Upper lobe of left lung (tissue), 4 donors: ENCODE measurements at regions not wholly inside any gene's neighbourhood (a gene's known extent, or its start where the extent isn't known, plus 50 kb on each side); places are given as distances from the start of the nearest gene placed in this dataset.

ENCODE experiments used
- EP300 ChIP-seq, 4 donors: sonication (generic); formaldehyde crosslinking; IDR thresholded peaks; one replicate each; pipeline ENCODE4 v1.5.1; 2017; ENCODE audit warnings: antibody characterized with exemption in 4 of 4, control low read depth in 2 of 4
- POLR2A ChIP-seq, 4 donors: fragments of 450-650 bp; IDR thresholded peaks; one replicate each; pipeline ENCODE4 v1.5.1; 2016 to 2017; ENCODE audit warnings: antibody characterized with exemption in 4 of 4, mild to moderate bottlenecking in 2 of 4
- POLR2AphosphoS5 ChIP-seq, 2 donors: sonication (generic); formaldehyde crosslinking; IDR thresholded peaks; one replicate each; pipeline ENCODE4 v1.5.1; 2017; ENCODE audit warnings: antibody characterized with exemption in 2 of 2
- TF ChIP-seq, protein P1 (sequence below), 6 experiments: fragments of 450-650 bp in 4 of 6; fragments of 200-600 bp in 2 of 6; sonication (generic) in 2 of 6; IDR thresholded peaks; one replicate each; pipeline ENCODE4 v1.5.1; 2016 to 2019; ENCODE audit warnings: antibody characterized with exemption in 6 of 6

GRCh38 chrX:139170526-139171173 is 359.9 kb upstream of the F9 start:
- TF ChIP-seq, protein P1, sequence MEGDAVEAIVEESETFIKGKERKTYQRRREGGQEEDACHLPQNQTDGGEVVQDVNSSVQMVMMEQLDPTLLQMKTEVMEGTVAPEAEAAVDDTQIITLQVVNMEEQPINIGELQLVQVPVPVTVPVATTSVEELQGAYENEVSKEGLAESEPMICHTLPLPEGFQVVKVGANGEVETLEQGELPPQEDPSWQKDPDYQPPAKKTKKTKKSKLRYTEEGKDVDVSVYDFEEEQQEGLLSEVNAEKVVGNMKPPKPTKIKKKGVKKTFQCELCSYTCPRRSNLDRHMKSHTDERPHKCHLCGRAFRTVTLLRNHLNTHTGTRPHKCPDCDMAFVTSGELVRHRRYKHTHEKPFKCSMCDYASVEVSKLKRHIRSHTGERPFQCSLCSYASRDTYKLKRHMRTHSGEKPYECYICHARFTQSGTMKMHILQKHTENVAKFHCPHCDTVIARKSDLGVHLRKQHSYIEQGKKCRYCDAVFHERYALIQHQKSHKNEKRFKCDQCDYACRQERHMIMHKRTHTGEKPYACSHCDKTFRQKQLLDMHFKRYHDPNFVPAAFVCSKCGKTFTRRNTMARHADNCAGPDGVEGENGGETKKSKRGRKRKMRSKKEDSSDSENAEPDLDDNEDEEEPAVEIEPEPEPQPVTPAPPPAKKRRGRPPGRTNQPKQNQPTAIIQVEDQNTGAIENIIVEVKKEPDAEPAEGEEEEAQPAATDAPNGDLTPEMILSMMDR (IDR thresholded peaks at IDR 0.05): no peak
- TF ChIP-seq POLR2A (IDR thresholded peaks at IDR 0.05) (no peak), EP300 (IDR thresholded peaks at IDR 0.05) (no peak), POLR2AphosphoS5 (IDR thresholded peaks at IDR 0.05) (no peak)
